Natural killer cell (primary cell): ENCODE measurements at regions not wholly inside any gene's neighbourhood (a gene's known extent, or its start where the extent isn't known, plus 50 kb on each side); places are given as distances from the start of the nearest gene placed in this dataset.

ENCODE experiments used
- ATAC-seq, 3 donors: fragments of 150-1000 bp in 2 of 3; fragments of 200-7000 bp in 1 of 3; cut with Tn5 transposase; 1 replicate in 1 of 3; 2 replicates in 2 of 3; pipeline ENCODE4 v1.10.0; 2021; ENCODE audit warnings: mild to moderate bottlenecking in 2 of 3, moderate library complexity in 2 of 3
- DNase-seq, 2 donors: peaks; one replicate each; pipeline versions ENCODE4 v3.0.0 to v3.0.0-alpha.2; 2013 to 2021; ENCODE audit warnings: mixed read lengths in 1 of 2
- H3K27ac ChIP-seq: one replicate; pipeline ENCODE4 v1.5.1; 2013; ENCODE audit warnings: mild to moderate bottlenecking, low read length
- H3K27me3 ChIP-seq: one replicate; pipeline ENCODE4 v1.6.1; 2013; ENCODE audit warnings: low read length; ENCODE audit not compliant: control insufficient read depth, insufficient read depth
- H3K36me3 ChIP-seq: one replicate; pipeline ENCODE4 v1.6.1; 2013; ENCODE audit warnings: low read length; ENCODE audit not compliant: control insufficient read depth, insufficient read depth
- H3K4me1 ChIP-seq: one replicate; pipeline ENCODE4 v1.6.1; 2013; ENCODE audit warnings: low read length; ENCODE audit not compliant: control insufficient read depth, insufficient read depth
- H3K4me3 ChIP-seq: one replicate; pipeline ENCODE4 v1.5.1; 2013; ENCODE audit warnings: low read length
- H3K9me3 ChIP-seq: one replicate; pipeline ENCODE4 v1.6.1; 2013; ENCODE audit warnings: low read length; ENCODE audit not compliant: control insufficient read depth, insufficient read depth
- H3K27ac Mint-ChIP-seq, 2 donors: one replicate each; pipeline ENCODE4 v1.8.0; 2022; ENCODE audit warnings: mild to moderate bottlenecking in 2 of 2, mixed read lengths in 2 of 2, moderate library complexity in 1 of 2
- H3K27me3 Mint-ChIP-seq, 2 donors: one replicate each; pipeline ENCODE4 v1.8.0; 2022; ENCODE audit warnings: low read depth in 2 of 2, mixed read lengths in 2 of 2
- H3K36me3 Mint-ChIP-seq: one replicate; pipeline ENCODE4 v1.8.0; 2022; ENCODE audit warnings: mixed read lengths
- H3K4me1 Mint-ChIP-seq, 2 donors: one replicate each; pipeline ENCODE4 v1.8.0; 2022; ENCODE audit warnings: mixed read lengths in 2 of 2
- H3K4me3 Mint-ChIP-seq: one replicate; pipeline ENCODE4 v1.8.0; 2022; ENCODE audit warnings: mild to moderate bottlenecking, moderate library complexity, mixed read lengths
- H3K9me3 Mint-ChIP-seq, 2 donors: one replicate each; pipeline ENCODE4 v1.8.0; 2022; ENCODE audit warnings: mixed read lengths in 2 of 2
- WGBS: methylation state at CpG from one replicate; pipeline ENCODE4 v1.1.7; 2013; ENCODE audit warnings: missing lambda C conversion rate; ENCODE audit not compliant: insufficient coverage; 5-methylcytosine and 5-hydroxymethylcytosine counted together
- intact Hi-C: fragments of 100-400 bp; cut with micrococcal nuclease; formaldehyde crosslinking; loops from one replicate; pipeline ENCODE4 v1.14.2; 2022
- TF ChIP-seq, protein P1 (sequence below): fragments of 200-600 bp; IDR thresholded peaks from one replicate; pipeline ENCODE4 v1.8.0; 2022; ENCODE audit warnings: antibody characterized with exemption

DNA sequence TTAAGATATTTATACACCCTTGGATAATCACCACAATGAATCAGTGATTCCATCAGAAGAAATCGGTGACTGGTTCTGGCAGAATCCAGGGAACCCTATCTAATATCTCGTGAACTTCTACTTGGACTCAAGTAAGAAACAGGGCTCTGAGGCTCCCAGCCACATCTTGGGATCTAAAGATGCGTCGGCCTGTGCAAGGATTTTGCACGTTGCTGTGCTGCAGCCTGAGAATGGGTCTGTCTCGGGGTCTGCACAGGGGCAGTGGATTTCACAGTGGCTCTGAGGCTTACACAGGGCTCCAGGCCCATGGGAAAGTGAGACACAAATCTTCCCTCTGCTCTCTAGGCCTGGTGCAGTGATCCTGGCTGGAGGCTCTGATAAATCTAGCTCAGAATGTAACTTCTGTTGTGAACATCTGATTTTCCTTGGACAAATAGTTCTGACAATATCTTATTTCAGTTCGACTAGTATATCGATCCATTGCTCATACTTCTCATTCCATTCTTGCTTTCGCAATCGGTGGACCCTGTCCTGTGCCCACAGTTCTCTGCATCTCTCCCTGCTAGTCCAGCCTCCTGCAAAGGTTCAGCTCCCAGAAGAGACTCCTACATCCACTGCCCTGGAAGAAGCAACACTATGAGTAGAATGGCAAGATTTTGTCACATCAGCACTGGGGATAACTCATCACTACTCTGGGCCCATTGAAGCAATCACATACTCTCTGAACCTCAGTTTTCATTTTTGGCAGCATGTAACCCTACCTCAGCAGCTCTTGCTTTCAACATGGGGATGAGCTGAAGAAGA, 105.5 kb upstream of the TOP3B start:
- Histone ChIP-seq H3K27me3 (peaks cover 4% of the 10 kb centered on the region), H3K9me3 (no peaks in the 10 kb centered on the region), H3K4me1 (no peaks in the 10 kb centered on the region), H3K27ac (no peak overlapping the region), H3K4me3 (no peak overlapping the region), H3K36me3 (no peaks in the 10 kb centered on the region)
- DNase-seq = no peak
- Mint-ChIP-seq H3K4me3 (no peak overlapping the region), H3K4me1 (no peaks in the 10 kb centered on the region), H3K27me3 (peaks cover 23 to 35% of the 10 kb centered on the region in 2 donors), H3K9me3 (no peaks in the 10 kb centered on the region), H3K27ac (no peak overlapping the region), H3K36me3 (no peaks in the 10 kb centered on the region)
- TF ChIP-seq, protein P1, sequence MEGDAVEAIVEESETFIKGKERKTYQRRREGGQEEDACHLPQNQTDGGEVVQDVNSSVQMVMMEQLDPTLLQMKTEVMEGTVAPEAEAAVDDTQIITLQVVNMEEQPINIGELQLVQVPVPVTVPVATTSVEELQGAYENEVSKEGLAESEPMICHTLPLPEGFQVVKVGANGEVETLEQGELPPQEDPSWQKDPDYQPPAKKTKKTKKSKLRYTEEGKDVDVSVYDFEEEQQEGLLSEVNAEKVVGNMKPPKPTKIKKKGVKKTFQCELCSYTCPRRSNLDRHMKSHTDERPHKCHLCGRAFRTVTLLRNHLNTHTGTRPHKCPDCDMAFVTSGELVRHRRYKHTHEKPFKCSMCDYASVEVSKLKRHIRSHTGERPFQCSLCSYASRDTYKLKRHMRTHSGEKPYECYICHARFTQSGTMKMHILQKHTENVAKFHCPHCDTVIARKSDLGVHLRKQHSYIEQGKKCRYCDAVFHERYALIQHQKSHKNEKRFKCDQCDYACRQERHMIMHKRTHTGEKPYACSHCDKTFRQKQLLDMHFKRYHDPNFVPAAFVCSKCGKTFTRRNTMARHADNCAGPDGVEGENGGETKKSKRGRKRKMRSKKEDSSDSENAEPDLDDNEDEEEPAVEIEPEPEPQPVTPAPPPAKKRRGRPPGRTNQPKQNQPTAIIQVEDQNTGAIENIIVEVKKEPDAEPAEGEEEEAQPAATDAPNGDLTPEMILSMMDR = no peak
- 93% methylated on average over 10 of the region's 10 CpGs for WGBS
- no peak for ATAC-seq
- intact Hi-C loops = no loop called here

DNA sequence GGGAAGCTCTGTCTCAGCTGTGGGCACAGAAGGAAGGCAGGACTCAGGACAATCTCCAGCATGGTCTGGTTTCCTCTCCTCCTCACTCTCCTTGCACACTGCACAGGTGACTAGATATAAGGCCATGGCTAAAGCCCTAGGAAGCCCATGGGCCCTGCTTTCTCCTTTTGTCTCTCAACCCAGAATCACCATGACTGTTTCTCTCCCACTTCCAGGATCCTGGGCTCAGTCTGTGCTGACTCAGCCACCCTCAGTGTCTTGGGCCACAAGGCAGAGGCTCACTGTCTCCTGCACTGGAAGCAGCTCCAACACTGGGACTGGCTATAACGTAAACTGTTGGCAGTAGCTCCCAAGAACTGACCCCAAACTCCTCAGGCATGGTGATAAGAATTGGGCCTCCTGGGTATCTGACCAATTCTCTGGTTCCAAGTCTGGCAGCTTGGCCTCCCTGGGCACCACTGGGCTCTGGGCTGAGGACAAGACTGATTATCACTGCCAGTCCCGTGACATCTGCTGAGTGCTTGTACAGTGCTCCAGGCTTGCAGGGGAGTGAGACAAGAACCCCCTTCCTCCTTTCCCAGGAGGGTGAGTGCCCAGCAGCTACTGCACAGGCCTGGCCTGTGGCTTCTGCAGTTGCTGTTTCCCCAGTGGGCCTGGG, 104.0 kb upstream of the TOP3B start:
- no peak overlapping the region for H3K27ac Mint-ChIP-seq
- no peaks in the 10 kb centered on the region for H3K36me3 Mint-ChIP-seq
- TF ChIP-seq, protein P1 = no peak
- ATAC-seq = no peak
- peaks cover 18 to 44% of the 10 kb centered on the region in 2 donors for H3K27me3 Mint-ChIP-seq
- intact Hi-C loops = no loop called here
- H3K9me3 ChIP-seq = no peaks in the 10 kb centered on the region
- peaks cover 2% of the 10 kb centered on the region for H3K27me3 ChIP-seq
- no peaks in the 10 kb centered on the region for H3K9me3 Mint-ChIP-seq
- no peak overlapping the region for H3K4me3 ChIP-seq
- no peaks in the 10 kb centered on the region for H3K4me1 Mint-ChIP-seq
- no peak for DNase-seq
- no peak overlapping the region for H3K27ac ChIP-seq
- 89% methylated on average over 2 of the region's 2 CpGs for WGBS
- no peaks in the 10 kb centered on the region for H3K36me3 ChIP-seq
- no peak overlapping the region for H3K4me3 Mint-ChIP-seq
- no peaks in the 10 kb centered on the region for H3K4me1 ChIP-seq

DNA sequence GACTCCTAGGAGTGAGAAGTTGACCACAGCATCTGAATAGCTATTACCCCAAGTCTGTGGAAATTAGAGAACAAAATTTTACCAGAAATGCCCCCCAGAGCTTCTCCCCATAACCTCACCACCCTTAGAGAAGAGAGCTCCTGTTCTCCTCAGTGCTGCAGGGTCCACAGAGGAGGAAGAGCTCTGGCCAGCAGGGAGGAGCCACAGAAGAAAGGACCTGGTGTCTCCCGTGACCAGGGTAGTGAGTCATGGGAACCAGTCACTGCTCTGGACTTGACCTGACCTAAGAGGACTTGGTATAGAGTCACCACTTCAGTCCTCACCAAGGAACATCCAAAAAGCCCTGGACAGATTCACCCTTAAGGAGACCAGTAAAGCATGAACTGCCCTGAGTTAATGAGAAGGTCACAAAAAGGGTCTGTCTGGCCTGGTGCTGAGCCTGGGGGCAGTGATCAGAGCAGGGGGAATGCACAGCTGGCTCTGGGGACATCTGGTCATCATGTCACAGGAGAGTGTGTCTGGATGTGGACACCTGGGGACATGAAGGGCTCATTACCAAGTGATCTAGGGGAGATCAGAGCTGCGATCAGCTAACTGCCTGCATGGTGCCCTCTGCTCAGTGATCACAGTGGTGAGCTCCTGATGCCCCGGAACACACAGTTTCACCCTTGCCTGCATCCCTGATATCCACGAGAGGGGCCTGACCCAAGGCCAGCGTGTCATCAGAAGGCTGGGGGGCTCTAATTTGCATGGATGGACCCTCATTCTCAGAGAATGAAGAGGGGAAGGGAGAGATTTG, 103.3 kb upstream of the TOP3B start:
- peak in 1 of 3 donors; percentile 18 for ATAC-seq
- Mint-ChIP-seq H3K4me3 (no peak overlapping the region), H3K27ac (no peak overlapping the region), H3K27me3 (peaks cover 20 to 45% of the 10 kb centered on the region in 2 donors), H3K9me3 (no peaks in the 10 kb centered on the region), H3K4me1 (no peaks in the 10 kb centered on the region), H3K36me3 (no peaks in the 10 kb centered on the region)
- H3K9me3 ChIP-seq = no peaks in the 10 kb centered on the region
- no peak overlapping the region for H3K4me3 ChIP-seq
- no peaks in the 10 kb centered on the region for H3K4me1 ChIP-seq
- TF ChIP-seq, protein P1 = no peak
- H3K27me3 ChIP-seq = peaks cover 2% of the 10 kb centered on the region
- no peaks in the 10 kb centered on the region for H3K36me3 ChIP-seq
- no peak for DNase-seq
- H3K27ac ChIP-seq = no peak overlapping the region
- intact Hi-C loops = no loop called here
- WGBS = 75% methylated on average over 5 of the region's 5 CpGs
